Upper lobe of left lung (tissue), 4 donors: ENCODE measurements at regions not wholly inside any gene's neighbourhood (a gene's known extent, or its start where the extent isn't known, plus 50 kb on each side); places are given as distances from the start of the nearest gene placed in this dataset.

Experiments
- POLR2A ChIP-seq, 4 donors: fragments of 450-650 bp; IDR thresholded peaks; one replicate each; pipeline ENCODE4 v1.5.1; 2016 to 2017; ENCODE audit warnings: antibody characterized with exemption in 4 of 4, mild to moderate bottlenecking in 2 of 4
- TF ChIP-seq, protein P1 (sequence below), 6 experiments: fragments of 450-650 bp in 4 of 6; fragments of 200-600 bp in 2 of 6; sonication (generic) in 2 of 6; IDR thresholded peaks; one replicate each; pipeline ENCODE4 v1.5.1; 2016 to 2019; ENCODE audit warnings: antibody characterized with exemption in 6 of 6

GRCh38 chr3:128554100-128554464, 61.1 kb upstream of the GATA2 start:
- TF ChIP-seq, protein P1, sequence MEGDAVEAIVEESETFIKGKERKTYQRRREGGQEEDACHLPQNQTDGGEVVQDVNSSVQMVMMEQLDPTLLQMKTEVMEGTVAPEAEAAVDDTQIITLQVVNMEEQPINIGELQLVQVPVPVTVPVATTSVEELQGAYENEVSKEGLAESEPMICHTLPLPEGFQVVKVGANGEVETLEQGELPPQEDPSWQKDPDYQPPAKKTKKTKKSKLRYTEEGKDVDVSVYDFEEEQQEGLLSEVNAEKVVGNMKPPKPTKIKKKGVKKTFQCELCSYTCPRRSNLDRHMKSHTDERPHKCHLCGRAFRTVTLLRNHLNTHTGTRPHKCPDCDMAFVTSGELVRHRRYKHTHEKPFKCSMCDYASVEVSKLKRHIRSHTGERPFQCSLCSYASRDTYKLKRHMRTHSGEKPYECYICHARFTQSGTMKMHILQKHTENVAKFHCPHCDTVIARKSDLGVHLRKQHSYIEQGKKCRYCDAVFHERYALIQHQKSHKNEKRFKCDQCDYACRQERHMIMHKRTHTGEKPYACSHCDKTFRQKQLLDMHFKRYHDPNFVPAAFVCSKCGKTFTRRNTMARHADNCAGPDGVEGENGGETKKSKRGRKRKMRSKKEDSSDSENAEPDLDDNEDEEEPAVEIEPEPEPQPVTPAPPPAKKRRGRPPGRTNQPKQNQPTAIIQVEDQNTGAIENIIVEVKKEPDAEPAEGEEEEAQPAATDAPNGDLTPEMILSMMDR (IDR thresholded peaks at IDR 0.05) = peak in 2 of 6 experiments; percentile 20 to 31
- TF ChIP-seq POLR2A (IDR thresholded peaks at IDR 0.05) = no peak
